C4-2B (cell line): ENCODE measurements at regions not wholly inside any gene's neighbourhood (a gene's known extent, or its start where the extent isn't known, plus 50 kb on each side); places are given as distances from the start of the nearest gene placed in this dataset.

Source experiments
- CTCF ChIP-seq: fragments of 450-650 bp; conservative IDR thresholded peaks from 2 replicates; pipeline ENCODE4 v1.5.1; 2017; ENCODE audit warnings: mild to moderate bottlenecking
- ZFX ChIP-seq: fragments of 450-650 bp; IDR thresholded peaks from 2 replicates; pipeline ENCODE4 v1.6.1; 2017

DNA sequence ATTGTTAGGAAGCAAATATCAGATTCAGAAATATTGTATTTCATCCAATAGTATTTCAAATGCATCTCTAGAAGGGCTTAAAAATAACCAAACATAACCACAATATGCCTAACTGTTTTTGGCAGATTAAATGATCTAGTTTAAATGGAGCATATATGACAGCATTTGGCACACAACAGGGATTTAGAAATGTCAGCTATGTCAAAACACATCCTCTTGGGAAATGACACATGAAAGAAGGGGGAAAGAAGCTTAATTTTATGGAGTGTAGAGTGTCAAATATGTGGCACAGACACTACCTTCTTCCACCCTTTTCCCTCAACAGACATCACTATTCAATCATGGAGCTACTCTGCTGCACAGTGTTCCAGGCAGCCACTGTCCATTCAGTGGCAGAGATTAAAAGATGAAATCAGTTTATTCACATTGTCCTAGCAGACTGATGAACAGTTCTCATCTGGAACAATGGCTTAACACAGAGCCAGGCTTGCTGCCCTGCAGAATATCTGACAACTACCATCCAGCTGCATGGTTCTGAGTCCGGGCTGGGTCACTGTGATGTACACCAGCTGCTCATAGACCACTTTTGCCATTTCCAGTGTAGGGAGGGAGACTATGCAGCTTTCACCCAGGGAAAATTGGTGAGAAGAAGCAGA, 349.8 kb downstream of the DHX35 start:
- TF ChIP-seq CTCF = no peak
- TF ChIP-seq ZFX = no peak
